Trophoblast cell (in vitro differentiated cells and primary cell): ENCODE measurements at regions not wholly inside any gene's neighbourhood (a gene's known extent, or its start where the extent isn't known, plus 50 kb on each side); places are given as distances from the start of the nearest gene placed in this dataset.

ENCODE experiments used
- DNase-seq, 2 donors: peaks; one replicate each; pipeline ENCODE4 v3.0.0-alpha.2; 2016
- H2AFZ ChIP-seq: 2 replicates; pipeline ENCODE4 v1.6.1; 2013; ENCODE audit warnings: low read length, moderate library complexity, mild to moderate bottlenecking; ENCODE audit not compliant: insufficient read depth, poor library complexity
- H2AK5ac ChIP-seq: 2 replicates; pipeline ENCODE4 v1.6.1; 2013; ENCODE audit warnings: mild to moderate bottlenecking, low read length
- H2BK120ac ChIP-seq: 2 replicates; pipeline ENCODE4 v1.6.1; 2013; ENCODE audit warnings: low read length, mild to moderate bottlenecking, moderate library complexity; ENCODE audit not compliant: insufficient read depth, poor library complexity
- H2BK12ac ChIP-seq: 2 replicates; pipeline ENCODE4 v1.6.1; 2013; ENCODE audit warnings: mild to moderate bottlenecking, low read length, moderate library complexity
- H2BK5ac ChIP-seq: 2 replicates; pipeline ENCODE4 v1.6.1; 2013; ENCODE audit warnings: low read length, low read depth, moderate library complexity, mild to moderate bottlenecking; ENCODE audit not compliant: poor library complexity
- H3K14ac ChIP-seq: 2 replicates; pipeline ENCODE4 v1.6.1; 2013; ENCODE audit warnings: mild to moderate bottlenecking, low read length
- H3K18ac ChIP-seq: 2 replicates; pipeline ENCODE4 v1.6.1; 2013; ENCODE audit warnings: mild to moderate bottlenecking, low read length
- H3K23ac ChIP-seq: 2 replicates; pipeline ENCODE4 v1.6.1; 2013; ENCODE audit warnings: low read length
- H3K27ac ChIP-seq: 2 replicates; pipeline ENCODE4 v1.5.1; 2013; ENCODE audit warnings: low read depth, mild to moderate bottlenecking, inconsistent platforms, low read length, moderate library complexity
- H3K27me3 ChIP-seq: 2 replicates; pipeline ENCODE4 v1.6.1; 2013; ENCODE audit warnings: inconsistent platforms, mild to moderate bottlenecking, low read length, moderate library complexity; ENCODE audit not compliant: insufficient read depth
- H3K36me3 ChIP-seq, 2 experiments: 1 replicate in 1 of 2; 2 replicates in 1 of 2; pipeline ENCODE4 v1.6.1; 2013; ENCODE audit warnings: low read length in 2 of 2, mild to moderate bottlenecking in 2 of 2, moderate library complexity in 1 of 2; ENCODE audit not compliant: insufficient read depth in 2 of 2, control insufficient read depth in 1 of 2
- H3K4ac ChIP-seq: 2 replicates; pipeline ENCODE4 v1.6.1; 2013; ENCODE audit warnings: low read depth, mild to moderate bottlenecking, low read length, moderate library complexity
- H3K4me1 ChIP-seq, 2 experiments: 1 replicate in 1 of 2; 2 replicates in 1 of 2; pipeline ENCODE4 v1.6.1; 2013; ENCODE audit warnings: low read length in 2 of 2, mild to moderate bottlenecking in 2 of 2, moderate library complexity in 1 of 2; ENCODE audit not compliant: insufficient read depth in 2 of 2, control insufficient read depth in 1 of 2
- H3K4me2 ChIP-seq: 2 replicates; pipeline ENCODE4 v1.6.1; 2013; ENCODE audit warnings: inconsistent platforms, mild to moderate bottlenecking, low read length, moderate library complexity
- H3K4me3 ChIP-seq: 2 replicates; pipeline ENCODE4 v1.5.1; 2013; ENCODE audit warnings: mild to moderate bottlenecking, low read depth, low read length, inconsistent platforms
- H3K79me1 ChIP-seq: one replicate; pipeline ENCODE4 v1.6.1; 2013; ENCODE audit warnings: low read length
- H3K79me2 ChIP-seq: 2 replicates; pipeline ENCODE4 v1.6.1; 2013; ENCODE audit warnings: low read length, mild to moderate bottlenecking; ENCODE audit not compliant: control insufficient read depth, insufficient read depth, poor library complexity
- H3K9ac ChIP-seq: 2 replicates; pipeline ENCODE4 v1.6.1; 2013; ENCODE audit warnings: mild to moderate bottlenecking, low read length
- H3K9me3 ChIP-seq: 2 replicates; pipeline ENCODE4 v1.6.1; 2013; ENCODE audit warnings: low read depth, mild to moderate bottlenecking, control low read depth, inconsistent platforms, low read length; ENCODE audit not compliant: insufficient read depth
- H4K12ac ChIP-seq: 2 replicates; pipeline ENCODE4 v1.6.1; 2013; ENCODE audit warnings: low read depth, mild to moderate bottlenecking, low read length, moderate library complexity
- H4K8ac ChIP-seq: 2 replicates; pipeline ENCODE4 v1.6.1; 2013; ENCODE audit warnings: low read depth, mild to moderate bottlenecking, low read length, moderate library complexity
- H4K91ac ChIP-seq: one replicate; pipeline ENCODE4 v1.6.1; 2013; ENCODE audit warnings: low read depth, mild to moderate bottlenecking, low read length, moderate library complexity
- WGBS: extraction: QIAGEN DNeasy Blood & Tissue Kit; methylation state at CpG from one replicate; pipeline ENCODE4 v1.1.7; 2013; ENCODE audit warnings: missing lambda C conversion rate; ENCODE audit not compliant: insufficient read length, insufficient coverage; ENCODE audit errors: extremely low coverage; 5-methylcytosine and 5-hydroxymethylcytosine counted together

- Histone ChIP-seq H3K27ac (no peak overlapping the region), H3K23ac (no peak overlapping the region), H3K79me1 (no peaks in the 10 kb centered on the region), H2BK120ac (no peak overlapping the region), H3K36me3 (no peaks in the 10 kb centered on the region), H3K27me3 (no peaks in the 10 kb centered on the region), H2BK12ac (no peak overlapping the region), H2BK5ac (no peak overlapping the region), H3K79me2 (no peaks in the 10 kb centered on the region), H3K4me1 (no peaks in the 10 kb centered on the region), H3K9me3 (no peaks in the 10 kb centered on the region), H2AK5ac (no peak overlapping the region), H3K14ac (no peak overlapping the region), H4K12ac (no peak overlapping the region), H3K9ac (no peak overlapping the region), H3K4me3 (no peak overlapping the region), H3K4ac (no peak overlapping the region), H4K8ac (no peak overlapping the region), H2AFZ (no peak overlapping the region), H3K4me2 (no peak overlapping the region), H3K18ac (no peak overlapping the region), H4K91ac (no peak overlapping the region)
- WGBS = no CpG with 5 or more reads among the region's 3 CpGs
- no peak for DNase-seq
Measured at GRCh38 chr2:160603771-160604510, 110.3 kb upstream of the RBMS1 start.

DNA sequence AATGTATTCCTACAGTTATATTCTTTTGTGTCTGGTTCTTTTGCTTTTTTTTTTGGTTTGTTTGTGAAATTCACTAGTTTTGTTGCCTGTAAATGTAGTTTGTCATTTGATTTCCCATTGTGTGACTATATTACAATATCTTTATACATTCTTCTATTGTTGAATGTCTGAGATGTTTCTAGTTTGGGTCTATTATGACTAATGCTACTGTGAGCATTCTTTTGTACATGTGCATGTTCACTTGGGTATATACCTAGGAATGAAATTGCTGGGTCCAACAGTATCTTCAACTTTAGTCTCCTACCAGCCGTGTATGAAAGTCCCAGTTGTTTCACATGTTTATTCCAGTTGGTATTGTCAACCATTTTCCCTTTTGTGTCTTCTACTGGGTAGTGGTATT, 112.7 kb upstream of the RBMS1 start:
- Histone ChIP-seq H2BK12ac (no peak overlapping the region), H3K4ac (no peak overlapping the region), H2BK120ac (no peak overlapping the region), H3K4me1 (no peaks in the 10 kb centered on the region), H4K8ac (no peak overlapping the region), H4K12ac (no peak overlapping the region), H2AK5ac (no peak overlapping the region), H3K9ac (no peak overlapping the region), H3K36me3 (no peaks in the 10 kb centered on the region), H3K4me2 (no peak overlapping the region), H3K4me3 (no peak overlapping the region), H3K27ac (no peak overlapping the region), H4K91ac (no peak overlapping the region), H2AFZ (no peak overlapping the region), H3K14ac (no peak overlapping the region), H2BK5ac (no peak overlapping the region), H3K18ac (no peak overlapping the region), H3K23ac (no peak overlapping the region), H3K79me1 (no peaks in the 10 kb centered on the region), H3K9me3 (no peaks in the 10 kb centered on the region), H3K27me3 (no peaks in the 10 kb centered on the region), H3K79me2 (no peaks in the 10 kb centered on the region)
- DNase-seq = peak in 1 of 2 donors; percentile 18
- WGBS = no CpG with 5 or more reads among the region's 1 CpG

- no peak overlapping the region for H2AFZ ChIP-seq
- no peak overlapping the region for H3K9ac ChIP-seq
- H3K9me3 ChIP-seq = no peaks in the 10 kb centered on the region
- no peak overlapping the region for H4K12ac ChIP-seq
- no peak overlapping the region for H3K23ac ChIP-seq
- H3K27me3 ChIP-seq = no peaks in the 10 kb centered on the region
- DNase-seq = no peak
- H2BK120ac ChIP-seq = no peak overlapping the region
- no peaks in the 10 kb centered on the region for H3K4me1 ChIP-seq
- no peak overlapping the region for H2AK5ac ChIP-seq
- no peak overlapping the region for H3K14ac ChIP-seq
- no peaks in the 10 kb centered on the region for H3K36me3 ChIP-seq
- no CpG with 5 or more reads among the region's 1 CpG for WGBS
- no peak overlapping the region for H2BK5ac ChIP-seq
- H4K8ac ChIP-seq = no peak overlapping the region
- H3K4ac ChIP-seq = no peak overlapping the region
- H3K79me1 ChIP-seq = no peaks in the 10 kb centered on the region
- no peak overlapping the region for H3K4me3 ChIP-seq
- H4K91ac ChIP-seq = no peak overlapping the region
- no peak overlapping the region for H2BK12ac ChIP-seq
- H3K27ac ChIP-seq = no peak overlapping the region
- no peak overlapping the region for H3K4me2 ChIP-seq
- no peaks in the 10 kb centered on the region for H3K79me2 ChIP-seq
- no peak overlapping the region for H3K18ac ChIP-seq
Measured at GRCh38 chr2:160608599-160608998, 115.0 kb upstream of the RBMS1 start.

- H3K4me2 ChIP-seq = no peak overlapping the region
- DNase-seq = no peak
- H4K8ac ChIP-seq = no peak overlapping the region
- H3K9me3 ChIP-seq = no peaks in the 10 kb centered on the region
- H2AK5ac ChIP-seq = no peak overlapping the region
- H2AFZ ChIP-seq = no peak overlapping the region
- H2BK12ac ChIP-seq = no peak overlapping the region
- no peaks in the 10 kb centered on the region for H3K27me3 ChIP-seq
- H3K27ac ChIP-seq = no peak overlapping the region
- no peaks in the 10 kb centered on the region for H3K36me3 ChIP-seq
- WGBS = no CpG with 5 or more reads among the region's 1 CpG
- H3K4ac ChIP-seq = no peak overlapping the region
- H4K12ac ChIP-seq = no peak overlapping the region
- H3K23ac ChIP-seq = no peak overlapping the region
- H2BK5ac ChIP-seq = no peak overlapping the region
- H3K79me1 ChIP-seq = peaks cover 2% of the 10 kb centered on the region
- no peak overlapping the region for H3K14ac ChIP-seq
- H3K9ac ChIP-seq = no peak overlapping the region
- H3K79me2 ChIP-seq = no peaks in the 10 kb centered on the region
- no peak overlapping the region for H3K4me3 ChIP-seq
- H3K18ac ChIP-seq = no peak overlapping the region
- peaks cover 2 to 3% of the 10 kb centered on the region in 2 experiments for H3K4me1 ChIP-seq
- H2BK120ac ChIP-seq = no peak overlapping the region
- H4K91ac ChIP-seq = no peak overlapping the region
Measured at GRCh38 chr2:160609346-160609745, 115.7 kb upstream of the RBMS1 start.
